ENCODE measurements at regions not wholly inside any gene's neighbourhood (a gene's known extent, or its start where the extent isn't known, plus 50 kb on each side); places are given as distances from the start of the nearest gene placed in this dataset.

DNA sequence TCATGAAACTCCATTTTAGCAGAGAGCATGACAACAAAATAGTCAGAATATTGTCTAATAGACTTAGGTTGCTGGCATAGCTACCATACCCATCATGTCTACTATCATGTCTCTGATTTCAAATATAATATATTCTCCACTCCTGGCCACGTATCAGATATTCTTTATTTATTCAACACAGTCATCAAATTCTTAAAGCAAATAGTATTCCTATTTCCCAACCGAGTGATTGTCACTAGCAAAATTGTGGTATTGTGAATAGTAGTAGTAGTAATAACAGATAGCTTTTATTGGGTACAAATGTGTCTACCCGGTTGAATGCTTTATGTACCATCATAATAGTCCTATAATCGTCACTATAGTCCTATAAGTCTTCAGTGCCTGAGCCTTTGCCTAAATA, 918.6 kb downstream of the KCNMA1 start:
- TF ChIP-seq POLR2A (IDR thresholded peaks at IDR 0.05; ENCODE audit: low read depth, low read length) (no peak), POLR2AphosphoS5 (IDR thresholded peaks at IDR 0.05; ENCODE audit: low read depth, low read length) (no peak)
